GM12891 (cell line): ENCODE measurements at regions not wholly inside any gene's neighbourhood (a gene's known extent, or its start where the extent isn't known, plus 50 kb on each side); places are given as distances from the start of the nearest gene placed in this dataset.
"Not testable (repeated sequence)": the region's sequence is repeated elsewhere in the genome, so short reads cannot be mapped to it uniquely, and the experiment has no call there.

Source experiments
- DNase-seq: peaks from one replicate; pipeline ENCODE4 v3.0.0; 2011; ENCODE audit warnings: low spot score; ENCODE audit not compliant: insufficient read length
- FAIRE-seq: peaks from 2 replicates; lab custom pipeline; 2011; peaks lifted over from hg19 to GRCh38; lab: Jason Lieb, UNC
- PAX5 ChIP-seq: IDR thresholded peaks from 2 replicates; pipeline ENCODE4 v1.6.1; 2011; ENCODE audit warnings: low read length, moderate library complexity, mild to moderate bottlenecking; ENCODE audit not compliant: insufficient read depth, severe bottlenecking
- POLR2A ChIP-seq: IDR thresholded peaks from 2 replicates; pipeline ENCODE4 v1.6.1; 2011; ENCODE audit warnings: low read depth, low read length, control low read depth
- POLR2AphosphoS5 ChIP-seq: IDR thresholded peaks from 2 replicates; pipeline ENCODE4 v1.6.1; 2011; ENCODE audit warnings: low read depth, low read length, control low read depth
- POU2F2 ChIP-seq: IDR thresholded peaks from 2 replicates; pipeline ENCODE4 v1.6.1; 2011; ENCODE audit warnings: low read depth, mild to moderate bottlenecking, control low read depth, low read length, moderate library complexity
- SPI1 ChIP-seq: IDR thresholded peaks from 2 replicates; pipeline ENCODE4 v1.6.1; 2011; ENCODE audit warnings: low read depth, low read length, control low read depth
- TAF1 ChIP-seq: IDR thresholded peaks from 2 replicates; pipeline ENCODE4 v1.6.1; 2011; ENCODE audit warnings: low read depth, low read length, control low read depth

GRCh38 chr4:33477715-33478114 is 2757.5 kb downstream of the PCDH7 start:
- FAIRE-seq (no peak), DNase-seq (no peak)
- TF ChIP-seq SPI1 (no peak), POU2F2 (no peak), TAF1 (no peak), PAX5 (no peak), POLR2AphosphoS5 (no peak), POLR2A (no peak)

- TF ChIP-seq POLR2AphosphoS5 (no peak), POLR2A (no peak), SPI1 (no peak), TAF1 (no peak), POU2F2 (no peak), PAX5 (no peak)
- FAIRE-seq (no peak), DNase-seq (no peak)
Observed at GRCh38 chr4:33482773-33483172, 2761.5 kb downstream of the ARAP2 start.

GRCh38 chr4:33485111-33485510 is 2759.2 kb downstream of the ARAP2 start:
- FAIRE-seq (no peak), DNase-seq (no peak)
- no peak for TF ChIP-seq POLR2AphosphoS5

GRCh38 chr4:33493231-33493630 is 2751.1 kb downstream of the ARAP2 start:
- FAIRE-seq (no peak), DNase-seq (no peak)
- TF ChIP-seq TAF1: no peak
- TF ChIP-seq SPI1: no peak
- TF ChIP-seq POLR2AphosphoS5: no peak
- TF ChIP-seq PAX5: no peak
- no peak for TF ChIP-seq POU2F2
- no peak for TF ChIP-seq POLR2A

DNA sequence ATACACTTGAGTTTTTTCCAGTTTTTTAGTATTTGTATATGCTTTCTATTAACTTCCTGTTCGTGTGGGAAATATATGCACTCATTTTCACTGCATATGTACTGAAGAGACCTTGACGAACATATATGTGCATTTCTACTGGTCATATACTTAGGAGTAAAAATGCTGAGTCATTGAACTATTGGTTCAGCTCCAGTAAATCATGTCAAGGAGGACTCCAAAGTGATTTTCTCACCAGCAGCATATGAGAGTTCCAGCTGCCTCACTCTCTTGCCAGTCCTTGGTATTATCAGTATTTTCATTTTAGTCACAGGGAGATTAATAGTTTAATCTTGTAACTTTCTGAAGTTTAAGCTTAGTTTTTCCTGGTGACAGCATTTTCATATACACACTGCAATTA is 2750.2 kb downstream of the ARAP2 start:
- DNase-seq (no peak), FAIRE-seq (no peak)

GRCh38 chr4:33501587-33501986 is 2742.7 kb downstream of the ARAP2 start:
- not testable (repeated sequence) for DNase-seq, FAIRE-seq

More for the DNA sequence above, 2750.2 kb downstream of the ARAP2 start:
- TF ChIP-seq SPI1 (no peak), PAX5 (no peak), POU2F2 (no peak), POLR2A (no peak), POLR2AphosphoS5 (no peak), TAF1 (no peak)

DNA sequence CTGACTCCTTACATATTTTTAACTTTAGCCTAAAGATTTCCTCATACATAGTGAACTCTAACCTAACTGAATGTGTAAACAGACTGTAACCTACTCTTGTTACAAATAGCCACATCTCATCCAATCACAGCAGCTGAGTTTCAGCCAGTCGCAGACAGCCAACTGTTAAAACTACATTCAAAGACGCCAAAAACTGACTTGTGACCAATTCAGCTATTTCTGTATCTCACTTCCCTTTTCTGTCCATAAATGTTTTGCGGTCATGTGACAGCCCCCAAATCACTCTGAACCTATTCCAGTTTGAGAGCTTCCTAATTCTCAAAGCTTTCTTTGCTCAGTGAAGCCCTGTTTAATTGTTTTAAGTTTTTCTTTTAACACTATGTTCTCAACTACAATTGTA is 2731.9 kb downstream of the ARAP2 start:
- DNase-seq (no peak), FAIRE-seq (no peak)
- no peak for TF ChIP-seq POU2F2
- no peak for TF ChIP-seq POLR2AphosphoS5
- peak; percentile 89 for TF ChIP-seq SPI1
- TF ChIP-seq PAX5: no peak
- no peak for TF ChIP-seq POLR2A

DNA sequence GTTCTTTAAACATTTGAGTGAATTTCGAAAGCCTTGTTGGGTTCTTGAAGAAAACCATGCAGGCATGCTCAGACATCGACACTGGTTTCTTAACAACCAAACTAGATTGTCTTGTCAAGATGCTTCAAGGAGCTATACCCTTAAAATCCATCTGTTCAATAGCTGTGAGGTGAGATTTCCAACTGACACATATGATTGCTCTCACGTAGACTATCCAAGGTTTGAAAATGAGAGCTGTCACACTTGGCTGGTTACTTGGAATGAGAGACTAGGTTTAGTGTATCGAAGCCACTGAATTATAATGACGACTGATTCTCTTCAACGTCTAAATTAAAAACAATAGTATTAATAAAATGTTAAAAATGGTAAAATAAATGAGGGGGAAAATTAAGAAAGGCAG is 2725.5 kb downstream of the ARAP2 start:
- FAIRE-seq (no peak), DNase-seq (no peak)
- no peak for TF ChIP-seq PAX5
- TF ChIP-seq SPI1: no peak
- no peak for TF ChIP-seq POLR2AphosphoS5
- no peak for TF ChIP-seq POLR2A

DNA sequence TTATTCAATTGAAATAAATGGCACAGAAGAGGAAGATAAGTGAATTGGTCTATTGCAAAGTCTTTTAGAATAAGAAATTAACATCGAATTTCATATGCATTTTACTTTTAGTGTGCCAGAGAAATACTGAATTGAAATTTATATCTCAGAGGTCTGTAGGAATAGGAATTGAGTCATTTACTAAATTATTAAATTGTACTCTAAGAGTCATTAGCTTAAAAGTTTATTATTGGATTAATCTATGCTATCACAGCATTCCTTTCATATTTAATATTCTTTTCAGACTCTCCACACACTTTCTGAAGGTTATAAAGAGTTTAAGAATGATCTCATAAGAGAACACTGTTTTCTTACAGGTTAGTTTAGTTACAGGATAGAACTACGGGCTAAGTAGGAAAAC is 2711.5 kb downstream of the ARAP2 start:
- DNase-seq (no peak), FAIRE-seq (no peak)
- no peak for TF ChIP-seq SPI1

GRCh38 chr4:33536898-33537297 is 2707.4 kb downstream of the ARAP2 start:
- TF ChIP-seq POLR2A (no peak), TAF1 (no peak), SPI1 (no peak), POU2F2 (no peak), POLR2AphosphoS5 (no peak), PAX5 (no peak)
- FAIRE-seq: no peak
- DNase-seq: no peak

GRCh38 chr4:33537527-33537926 is 2706.8 kb downstream of the ARAP2 start:
- DNase-seq: no peak
- no peak for FAIRE-seq

More at GRCh38 chr4:33537527-33537926, 2706.8 kb downstream of the ARAP2 start:
- TF ChIP-seq POLR2AphosphoS5 (no peak), POLR2A (no peak), PAX5 (no peak)
